Endodermal cell (in vitro differentiated cells): ENCODE measurements at regions not wholly inside any gene's neighbourhood (a gene's known extent, or its start where the extent isn't known, plus 50 kb on each side); places are given as distances from the start of the nearest gene placed in this dataset.

Experiments
- DNase-seq: peaks from one replicate; pipeline ENCODE4 v3.0.0-alpha.2; 2017
- H3K27ac ChIP-seq: 2 replicates; pipeline ENCODE4 v1.5.1; 2013; ENCODE audit warnings: mild to moderate bottlenecking, low read depth, low read length, moderate library complexity
- H3K27me3 ChIP-seq: 2 replicates; pipeline ENCODE4 v1.6.1; 2013; ENCODE audit warnings: mild to moderate bottlenecking, low read length, moderate library complexity; ENCODE audit not compliant: insufficient read depth, control insufficient read depth, poor library complexity, severe bottlenecking
- H3K36me3 ChIP-seq: 2 replicates; pipeline ENCODE4 v1.7.0; 2013; ENCODE audit warnings: mild to moderate bottlenecking, low read length, moderate library complexity; ENCODE audit not compliant: control insufficient read depth, insufficient read depth
- H3K4me1 ChIP-seq: one replicate; pipeline ENCODE4 v1.7.0; 2013; ENCODE audit warnings: low read length; ENCODE audit not compliant: control insufficient read depth, insufficient read depth
- H3K4me3 ChIP-seq: 2 replicates; pipeline ENCODE4 v1.5.1; 2013; ENCODE audit warnings: mild to moderate bottlenecking, low read length, moderate library complexity
- H3K9ac ChIP-seq: 2 replicates; pipeline ENCODE4 v1.6.1; 2013; ENCODE audit warnings: mild to moderate bottlenecking, low read length, moderate library complexity; ENCODE audit not compliant: poor library complexity, severe bottlenecking; ENCODE audit errors: extremely low read depth
- H3K9me3 ChIP-seq: 2 replicates; pipeline ENCODE4 v1.6.1; 2013; ENCODE audit warnings: mild to moderate bottlenecking, low read length, moderate library complexity; ENCODE audit not compliant: control insufficient read depth
- H3K27ac Mint-ChIP-seq: 2 replicates; pipeline ENCODE4 v1.8.0; 2020; ENCODE audit warnings: mixed read lengths
- H3K27me3 Mint-ChIP-seq: 2 replicates; pipeline ENCODE4 v1.8.0; 2021; ENCODE audit warnings: mild to moderate bottlenecking, mixed read lengths; ENCODE audit not compliant: insufficient read depth
- H3K36me3 Mint-ChIP-seq: 2 replicates; pipeline ENCODE4 v1.8.0; 2020; ENCODE audit warnings: low read depth, mixed read lengths
- H3K4me1 Mint-ChIP-seq: 2 replicates; pipeline ENCODE4 v1.8.0; 2020; ENCODE audit warnings: mixed read lengths
- H3K4me3 Mint-ChIP-seq: 2 replicates; pipeline ENCODE4 v1.8.0; 2020; ENCODE audit warnings: mild to moderate bottlenecking, moderate library complexity, mixed read lengths
- H3K9me3 Mint-ChIP-seq: 2 replicates; pipeline ENCODE4 v1.8.0; 2020; ENCODE audit warnings: mild to moderate bottlenecking, mixed read lengths
- CTCF ChIP-seq: fragments of 200-600 bp; sonication (generic); conservative IDR thresholded peaks from 2 replicates; pipeline ENCODE4 v1.5.0; 2021; ENCODE audit warnings: antibody characterized with exemption, mild to moderate bottlenecking
- WGBS, 2 experiments: methylation state at CpG; one replicate each; pipeline versions ENCODE4 v1.1.5 to v1.1.7; 2013; ENCODE audit warnings: missing lambda C conversion rate in 2 of 2, mixed read lengths in 1 of 2; ENCODE audit not compliant: insufficient coverage in 1 of 2, insufficient read length in 1 of 2; 5-methylcytosine and 5-hydroxymethylcytosine counted together

GRCh38 chr18:77590943-77591515, 341.4 kb downstream of the GALR1 start:
- Histone ChIP-seq H3K9ac (no peak overlapping the region), H3K27ac (no peak overlapping the region), H3K4me1 (no peaks in the 10 kb centered on the region), H3K9me3 (no peaks in the 10 kb centered on the region), H3K4me3 (no peak overlapping the region), H3K27me3 (no peaks in the 10 kb centered on the region), H3K36me3 (no peaks in the 10 kb centered on the region)
- TF ChIP-seq CTCF = no peak
- H3K9me3 Mint-ChIP-seq = no peaks in the 10 kb centered on the region
- no peak for DNase-seq
- H3K27me3 Mint-ChIP-seq = no peaks in the 10 kb centered on the region
- H3K27ac Mint-ChIP-seq = no peak overlapping the region
- H3K36me3 Mint-ChIP-seq = no peaks in the 10 kb centered on the region
- H3K4me3 Mint-ChIP-seq = no peak overlapping the region
- WGBS, 2 experiments = 92 to 98% methylated on average over 6 to 7 of the region's 7 CpGs
- H3K4me1 Mint-ChIP-seq = no peaks in the 10 kb centered on the region

GRCh38 chr18:77597726-77598125, 348.1 kb downstream of the GALR1 start:
- Mint-ChIP-seq H3K4me1 (peaks cover 7% of the 10 kb centered on the region), H3K4me3 (no peak overlapping the region), H3K27me3 (no peaks in the 10 kb centered on the region), H3K9me3 (peaks cover 1% of the 10 kb centered on the region), H3K27ac (no peak overlapping the region), H3K36me3 (no peaks in the 10 kb centered on the region)
- Histone ChIP-seq H3K27ac (no peak overlapping the region), H3K9me3 (peaks cover 2% of the 10 kb centered on the region), H3K36me3 (no peaks in the 10 kb centered on the region), H3K27me3 (no peaks in the 10 kb centered on the region), H3K4me3 (no peak overlapping the region), H3K4me1 (no peaks in the 10 kb centered on the region), H3K9ac (no peak overlapping the region)
- DNase-seq = no peak
- no peak for TF ChIP-seq CTCF
- WGBS, 2 experiments = 88 to 92% methylated on average over 7 of the region's 7 CpGs

- no peak for TF ChIP-seq CTCF
- H3K4me3 Mint-ChIP-seq = no peak overlapping the region
- H3K27me3 ChIP-seq = no peaks in the 10 kb centered on the region
- no peak overlapping the region for H3K27ac Mint-ChIP-seq
- H3K9me3 Mint-ChIP-seq = peaks cover 27% of the 10 kb centered on the region
- H3K4me3 ChIP-seq = no peak overlapping the region
- no peak for DNase-seq
- peaks cover 7% of the 10 kb centered on the region for H3K4me1 Mint-ChIP-seq
- H3K27ac ChIP-seq = no peak overlapping the region
- no peaks in the 10 kb centered on the region for H3K36me3 Mint-ChIP-seq
- H3K36me3 ChIP-seq = no peaks in the 10 kb centered on the region
- WGBS, 2 experiments = 90 to 93% methylated on average over 2 of the region's 2 CpGs
- H3K9me3 ChIP-seq = peaks cover 25% of the 10 kb centered on the region
- H3K4me1 ChIP-seq = no peaks in the 10 kb centered on the region
- H3K9ac ChIP-seq = no peak overlapping the region
- no peaks in the 10 kb centered on the region for H3K27me3 Mint-ChIP-seq
Observed at GRCh38 chr18:77600674-77601073, 351.0 kb downstream of the GALR1 start.
